Heart right ventricle (tissue), 16 donors: ENCODE measurements at regions not wholly inside any gene's neighbourhood (a gene's known extent, or its start where the extent isn't known, plus 50 kb on each side); places are given as distances from the start of the nearest gene placed in this dataset.
"Not testable (repeated sequence)": the region's sequence is repeated elsewhere in the genome, so short reads cannot be mapped to it uniquely, and the experiment has no call there.

Source experiments
- ATAC-seq, 8 donors: fragments of 200-7000 bp; cut with Tn5 transposase; one replicate each; pipeline ENCODE4 v1.9.1; 2020; ENCODE audit warnings: mild to moderate bottlenecking in 8 of 8, moderate library complexity in 8 of 8, moderate number of reproducible peaks in 1 of 8
- DNase-seq, 2 donors: peaks; one replicate each; pipeline ENCODE4 v3.0.0-alpha.2; 2020
- H3K27ac ChIP-seq, 10 donors: fragments of 200-600 bp; sonication (generic) in 2 of 10; one replicate each; pipeline versions ENCODE4 v1.5.0 to v1.8.0; 2020 to 2022; ENCODE audit warnings: mild to moderate bottlenecking in 3 of 10
- H3K27me3 ChIP-seq, 7 donors: fragments of 200-600 bp; one replicate each; pipeline ENCODE4 v1.8.0; 2021 to 2022; ENCODE audit warnings: mild to moderate bottlenecking in 2 of 7
- H3K36me3 ChIP-seq, 9 donors: fragments of 200-600 bp; sonication (generic) in 1 of 9; one replicate each; pipeline versions ENCODE4 v1.5.0 to v1.8.0; 2020 to 2022; ENCODE audit warnings: mild to moderate bottlenecking in 2 of 9
- H3K4me1 ChIP-seq, 9 donors: fragments of 200-600 bp; sonication (generic) in 1 of 9; one replicate each; pipeline versions ENCODE4 v1.5.0 to v1.8.0; 2020 to 2022; ENCODE audit warnings: mild to moderate bottlenecking in 4 of 9
- H3K4me3 ChIP-seq, 10 donors: fragments of 200-600 bp; sonication (generic) in 2 of 10; one replicate each; pipeline versions ENCODE4 v1.5.0 to v1.8.0; 2020 to 2022; ENCODE audit warnings: mild to moderate bottlenecking in 7 of 10, moderate library complexity in 2 of 10
- H3K9me3 ChIP-seq, 11 donors: fragments of 200-600 bp in 10 of 11; sonication (generic) in 2 of 11; one replicate each; pipeline versions ENCODE4 v1.5.0 to v1.8.0; 2013 to 2022; ENCODE audit warnings: mild to moderate bottlenecking in 2 of 11, control low read depth in 1 of 11, moderate library complexity in 1 of 11
- CTCF ChIP-seq, 9 donors: fragments of 200-600 bp; sonication (generic) in 2 of 9; IDR thresholded peaks; one replicate each; pipeline versions ENCODE4 v1.5.0 to v1.8.0; 2021 to 2022; ENCODE audit warnings: antibody characterized with exemption in 9 of 9, mild to moderate bottlenecking in 5 of 9, moderate library complexity in 1 of 9
- WGBS, 2 donors: extraction: QIAGEN DNeasy Blood & Tissue Kit; methylation state at CpG; one replicate each; pipeline ENCODE4 v1.1.7; 2013; ENCODE audit warnings: inconsistent platforms in 1 of 2; 5-methylcytosine and 5-hydroxymethylcytosine counted together
- intact Hi-C, 10 donors: fragments of 100-400 bp; cut with DNase I; formaldehyde crosslinking; loops; one replicate each; pipeline versions ENCODE4 v1.11.1 to v1.14.2; 2022
- donor health status: Arrhythmogenic right ventricular cardiomyopathy.
- donor health status: ischemic (EF 13 %, LVEDD 7.1; RV severe dilation, severe dysfunction).
- donor health status: healthy with polysubstance abuse.
- donor health status: DM: no; HTN: yes; CAD: no.
- donor health status: DM: no; HTN: no; CAD: no.
- donor health status: ischemic (EF 25% LVEDD 6.9; RV normal size, moderate dysfunction).
- donor health status: ischemic (EF 25% LVEDD 5.7; RV mildly dilated, moderate dysfunction).
- donor health status: healthy.
- donor health status: DM: yes; HTN: yes; CAD: no.
- donor health status: Ischemic cardiomyopathy.
- donor health status: ischemic (EF 35%, LVEDD 5.7; RV mildly dilated, moderate dysfunction).
- donor health status: nonischemic (EF 11% LVEDD 7.7; RV severe dilation, severe dysfunction).
- donor health status: DM: yes; HTN: yes; CAD: no.
- donor health status: PGD.
- donor health status: ischemic (EF 29% LVEDD 5.4; RV normal size, mild dysfunction).
- donor health status: nonischemic (EF 23%, LVEDD 6.1; RV moderate dilation, normal function).

DNA sequence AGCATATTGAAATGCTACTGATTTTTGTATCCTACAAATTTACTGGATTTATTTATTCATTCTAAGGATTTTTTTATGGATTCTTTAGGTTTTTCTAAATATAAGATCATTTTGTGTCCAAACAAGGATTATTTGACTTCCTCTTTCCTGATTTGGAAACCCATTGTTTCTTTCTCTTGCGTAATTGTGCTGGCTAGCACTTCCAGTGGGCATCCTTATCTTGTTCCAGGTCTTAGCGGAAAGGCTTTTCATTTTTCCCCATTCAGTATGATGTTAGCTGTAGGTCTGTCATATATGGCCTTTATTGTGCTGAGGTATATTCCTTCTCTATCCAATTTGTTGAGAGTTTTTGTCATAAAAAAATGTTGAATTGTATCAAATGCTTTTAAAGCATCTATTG is 57.2 kb upstream of the RHOJ start:
- 68 to 73% methylated on average over 2 of the region's 2 CpGs for WGBS, 2 donors
- no peak overlapping the region for H3K27ac ChIP-seq
- H3K4me3 ChIP-seq: no peak overlapping the region
- peaks cover 0 to 30% (median 6%) of the 10 kb centered on the region in 11 donors for H3K9me3 ChIP-seq
- no peak for ATAC-seq
- no peaks in the 10 kb centered on the region for H3K4me1 ChIP-seq
- intact Hi-C loops: no loop called here
- peaks cover 0 to 12% (median 0%) of the 10 kb centered on the region in 7 donors for H3K27me3 ChIP-seq
- no peak for DNase-seq
- no peak for TF ChIP-seq CTCF (IDR thresholded peaks at IDR 0.05)
- H3K36me3 ChIP-seq: no peaks in the 10 kb centered on the region

- no peak overlapping the region for H3K27ac ChIP-seq
- intact Hi-C loops: no loop called here
- no peaks in the 10 kb centered on the region for H3K36me3 ChIP-seq
- no peaks in the 10 kb centered on the region for H3K27me3 ChIP-seq
- DNase-seq (no peak), ATAC-seq (no peak)
- H3K4me3 ChIP-seq: no peak overlapping the region
- TF ChIP-seq CTCF (IDR thresholded peaks at IDR 0.05): peak in 1 of 9 donors; percentile 27
- H3K4me1 ChIP-seq: peaks cover 0 to under 1% (median 0%) of the 10 kb centered on the region in 9 donors
- peaks cover 0 to 6% (median 0%) of the 10 kb centered on the region in 11 donors for H3K9me3 ChIP-seq
- WGBS, 2 donors: 20 to 22% methylated on average over 2 of the region's 2 CpGs
Observed at GRCh38 chr14:63134801-63135200, 69.4 kb upstream of the RHOJ start.

DNA sequence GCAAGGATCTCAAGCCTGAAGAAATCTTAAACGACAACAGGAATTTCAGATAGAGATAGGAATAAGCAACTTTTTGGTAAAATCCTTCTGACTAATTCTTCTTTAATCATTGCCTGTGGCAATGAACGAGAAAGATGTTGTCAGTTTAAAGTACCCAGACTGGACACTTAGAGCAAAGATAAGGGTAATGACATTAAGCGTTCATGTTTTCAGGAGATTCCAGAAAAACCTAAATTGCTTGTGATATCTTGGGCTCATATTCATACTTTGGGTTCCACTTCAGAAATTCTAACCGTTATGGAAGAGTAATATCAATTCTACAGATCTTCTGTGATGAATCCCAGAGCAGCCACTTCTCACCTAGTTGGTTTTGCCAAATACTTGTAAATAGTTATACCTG is 73.7 kb upstream of the RHOJ start:
- ATAC-seq (no peak), DNase-seq (no peak)
- TF ChIP-seq CTCF (IDR thresholded peaks at IDR 0.05): no peak
- intact Hi-C loops: no loop called here
- Histone ChIP-seq H3K4me1 (peaks cover 0 to 4% (median 0%) of the 10 kb centered on the region in 9 donors), H3K4me3 (no peak overlapping the region), H3K27me3 (no peaks in the 10 kb centered on the region), H3K9me3 (no peaks in the 10 kb centered on the region), H3K27ac (no peak overlapping the region), H3K36me3 (no peaks in the 10 kb centered on the region)
- WGBS, 2 donors: 62 to 75% methylated on average over 4 of the region's 4 CpGs

DNA sequence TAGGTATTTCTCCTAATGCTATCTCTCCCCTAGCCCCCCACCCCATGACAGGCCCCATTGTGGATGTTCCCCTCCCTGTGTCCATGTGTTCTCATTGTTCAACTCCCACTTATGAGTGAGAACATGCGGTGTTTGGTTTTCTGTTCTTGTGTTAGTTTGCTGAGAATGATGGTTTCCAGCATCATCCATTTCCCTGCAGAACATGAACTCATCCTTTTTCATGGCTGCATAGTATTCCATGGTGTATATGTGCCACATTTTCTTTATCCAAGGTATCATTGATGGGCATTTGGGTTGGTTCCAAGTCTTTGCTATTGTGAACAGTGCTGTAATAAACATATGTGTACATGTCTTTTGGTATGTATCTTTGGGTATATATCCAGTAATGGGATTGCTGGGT is 61.2 kb upstream of the KCNH5 start:
- H3K4me3 ChIP-seq, H3K27ac ChIP-seq, H3K9me3 ChIP-seq, H3K36me3 ChIP-seq, ATAC-seq, DNase-seq, intact Hi-C loops, H3K27me3 ChIP-seq, H3K4me1 ChIP-seq: not testable (repeated sequence)
- 75 to 100% methylated on average over 1 of the region's 1 CpG for WGBS, 2 donors

- ATAC-seq (no peak), DNase-seq (no peak)
- intact Hi-C loops: no loop called here
- Histone ChIP-seq H3K36me3 (no peaks in the 10 kb centered on the region), H3K4me1 (no peaks in the 10 kb centered on the region), H3K27me3 (peaks cover 0 to 11% (median 0%) of the 10 kb centered on the region in 7 donors), H3K27ac (no peak overlapping the region), H3K4me3 (no peak overlapping the region), H3K9me3 (peaks cover 0 to 3% (median 0%) of the 10 kb centered on the region in 11 donors)
- WGBS, 2 donors: 62 to 69% methylated on average over 1 of the region's 1 CpG
- no peak for TF ChIP-seq CTCF (IDR thresholded peaks at IDR 0.05)
Observed at GRCh38 chr14:63100552-63100951, 55.3 kb upstream of the KCNH5 start.
